HFFc6 (cell line): ENCODE measurements at regions not wholly inside any gene's neighbourhood (a gene's known extent, or its start where the extent isn't known, plus 50 kb on each side); places are given as distances from the start of the nearest gene placed in this dataset.

ENCODE experiments used
- DNase-seq: peaks from one replicate; pipeline ENCODE4 v3.0.0-alpha.2; 2018
- H3K27ac Mint-ChIP-seq: 2 replicates; pipeline ENCODE4 v1.8.0; 2020; ENCODE audit warnings: mild to moderate bottlenecking, mixed read lengths
- H3K27me3 Mint-ChIP-seq: 2 replicates; pipeline ENCODE4 v1.8.0; 2021; ENCODE audit warnings: mild to moderate bottlenecking, moderate library complexity, mixed read lengths; ENCODE audit not compliant: insufficient read depth
- H3K36me3 Mint-ChIP-seq: 2 replicates; pipeline ENCODE4 v1.8.0; 2021; ENCODE audit warnings: low read depth, mixed read lengths
- H3K4me1 Mint-ChIP-seq: 2 replicates; pipeline ENCODE4 v1.8.0; 2020; ENCODE audit warnings: low read depth, mixed read lengths
- H3K4me3 Mint-ChIP-seq: 2 replicates; pipeline ENCODE4 v1.8.0; 2020; ENCODE audit warnings: mild to moderate bottlenecking, moderate library complexity, mixed read lengths
- H3K9me3 Mint-ChIP-seq: 2 replicates; pipeline ENCODE4 v1.8.0; 2020; ENCODE audit warnings: mild to moderate bottlenecking, mixed read lengths
- TF ChIP-seq, protein P1 (sequence below): fragments of 200-600 bp; sonication (generic); IDR thresholded peaks from 2 replicates; pipeline ENCODE4 v1.5.0; 2021; ENCODE audit warnings: antibody characterized with exemption, mild to moderate bottlenecking

DNA sequence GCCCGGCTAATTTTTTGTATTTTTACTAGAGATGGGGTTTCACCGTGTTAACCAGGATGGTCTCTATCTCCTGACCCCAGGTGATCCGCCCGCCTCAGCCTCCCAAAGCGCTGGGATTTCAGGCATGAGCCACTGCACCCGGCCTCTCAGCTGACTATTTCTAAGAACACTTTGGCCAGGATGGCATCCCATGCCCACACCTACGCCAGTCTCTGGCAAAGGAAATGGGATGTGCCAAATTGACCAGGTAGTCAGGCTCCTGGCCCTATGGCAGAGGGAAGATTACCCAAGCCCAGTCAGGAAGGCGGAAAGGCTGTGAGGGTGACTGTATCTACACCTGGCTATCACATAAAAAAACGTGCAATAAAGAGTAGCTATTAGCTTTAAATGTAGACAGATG is 94.1 kb upstream of the DUSP5 start:
- no peak for DNase-seq
- no peaks in the 10 kb centered on the region; the same call in 1 of the 2 replicates for H3K27me3 Mint-ChIP-seq
- no peak overlapping the region for H3K27ac Mint-ChIP-seq
- peaks cover 68% of the 10 kb centered on the region for H3K4me1 Mint-ChIP-seq
- no peak overlapping the region for H3K4me3 Mint-ChIP-seq
- H3K9me3 Mint-ChIP-seq, result no peaks in the 10 kb centered on the region
- TF ChIP-seq, protein P1, sequence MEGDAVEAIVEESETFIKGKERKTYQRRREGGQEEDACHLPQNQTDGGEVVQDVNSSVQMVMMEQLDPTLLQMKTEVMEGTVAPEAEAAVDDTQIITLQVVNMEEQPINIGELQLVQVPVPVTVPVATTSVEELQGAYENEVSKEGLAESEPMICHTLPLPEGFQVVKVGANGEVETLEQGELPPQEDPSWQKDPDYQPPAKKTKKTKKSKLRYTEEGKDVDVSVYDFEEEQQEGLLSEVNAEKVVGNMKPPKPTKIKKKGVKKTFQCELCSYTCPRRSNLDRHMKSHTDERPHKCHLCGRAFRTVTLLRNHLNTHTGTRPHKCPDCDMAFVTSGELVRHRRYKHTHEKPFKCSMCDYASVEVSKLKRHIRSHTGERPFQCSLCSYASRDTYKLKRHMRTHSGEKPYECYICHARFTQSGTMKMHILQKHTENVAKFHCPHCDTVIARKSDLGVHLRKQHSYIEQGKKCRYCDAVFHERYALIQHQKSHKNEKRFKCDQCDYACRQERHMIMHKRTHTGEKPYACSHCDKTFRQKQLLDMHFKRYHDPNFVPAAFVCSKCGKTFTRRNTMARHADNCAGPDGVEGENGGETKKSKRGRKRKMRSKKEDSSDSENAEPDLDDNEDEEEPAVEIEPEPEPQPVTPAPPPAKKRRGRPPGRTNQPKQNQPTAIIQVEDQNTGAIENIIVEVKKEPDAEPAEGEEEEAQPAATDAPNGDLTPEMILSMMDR, result no peak
- no peaks in the 10 kb centered on the region for H3K36me3 Mint-ChIP-seq

DNA sequence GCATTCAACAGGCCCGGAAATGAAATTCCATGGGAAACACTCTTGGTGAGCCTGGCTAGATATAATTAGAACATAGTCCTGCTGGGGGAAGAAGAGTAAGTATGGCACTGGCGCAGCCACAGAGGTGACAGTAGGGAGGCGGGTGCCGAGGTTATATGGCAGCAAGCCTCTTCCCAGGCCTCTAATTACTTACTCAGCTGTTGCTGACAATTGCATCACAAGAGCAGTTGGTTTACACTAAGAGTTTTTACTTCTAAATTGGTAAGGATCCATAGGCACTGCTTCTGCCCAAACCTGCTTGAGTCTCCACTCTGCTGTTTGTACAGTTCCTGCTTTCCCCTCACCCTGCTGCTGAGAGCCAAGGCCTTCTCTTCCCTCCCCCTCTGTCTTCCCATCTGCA is 93.3 kb upstream of the DUSP5 start:
- Mint-ChIP-seq H3K27ac (no peak overlapping the region), H3K36me3 (no peaks in the 10 kb centered on the region), H3K4me1 (peaks cover 68% of the 10 kb centered on the region), H3K4me3 (no peak overlapping the region), H3K27me3 (no peaks in the 10 kb centered on the region), H3K9me3 (no peaks in the 10 kb centered on the region)
- TF ChIP-seq, protein P1, result no peak
- DNase-seq, result no peak

DNA sequence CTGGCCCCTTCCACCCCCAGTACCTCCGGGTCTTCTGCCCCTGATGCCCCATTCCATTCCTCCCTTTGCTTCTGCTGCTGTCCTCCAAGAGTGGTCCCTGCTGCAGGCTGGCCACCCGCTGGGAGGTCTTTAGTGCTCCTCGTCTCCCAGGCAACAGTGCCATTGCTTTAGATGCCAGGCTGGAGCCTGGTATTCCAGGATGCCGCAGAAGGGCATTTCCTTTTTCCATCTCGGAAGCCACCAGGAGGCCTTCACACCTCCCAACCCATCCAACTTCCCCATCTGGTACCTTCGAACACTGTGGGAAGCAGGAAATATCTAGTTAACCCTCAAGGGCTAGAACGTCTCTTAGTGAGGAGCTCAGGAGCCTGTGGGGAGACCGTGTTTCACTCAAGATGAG is 92.9 kb upstream of the DUSP5 start:
- H3K4me1 Mint-ChIP-seq, result peaks cover 68% of the 10 kb centered on the region
- H3K27ac Mint-ChIP-seq, result no peak overlapping the region
- no peak overlapping the region for H3K4me3 Mint-ChIP-seq
- no peak for DNase-seq
- no peaks in the 10 kb centered on the region for H3K9me3 Mint-ChIP-seq
- no peaks in the 10 kb centered on the region for H3K27me3 Mint-ChIP-seq
- TF ChIP-seq, protein P1, result no peak
- H3K36me3 Mint-ChIP-seq, result no peaks in the 10 kb centered on the region

DNA sequence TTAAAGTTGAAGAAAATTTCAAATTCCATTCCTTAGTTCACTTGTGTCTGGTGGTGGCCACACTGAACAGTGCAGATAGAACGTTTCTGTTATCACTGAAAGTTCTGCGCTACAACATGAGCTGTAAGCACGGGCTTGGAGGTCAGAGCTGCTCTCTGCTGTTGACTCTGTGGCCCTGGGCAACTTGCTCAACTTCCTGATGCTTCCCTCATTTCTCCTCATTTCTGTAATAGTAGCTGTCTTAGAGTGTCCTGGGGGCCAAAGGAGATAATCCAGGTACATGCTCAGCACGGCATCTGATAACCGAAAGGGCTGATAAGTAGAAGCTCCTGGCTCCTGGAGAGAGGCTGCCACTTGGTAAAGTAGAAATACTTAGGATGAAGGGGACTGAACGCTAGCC is 92.3 kb upstream of the DUSP5 start:
- H3K36me3 Mint-ChIP-seq, result no peaks in the 10 kb centered on the region
- DNase-seq, result no peak
- H3K9me3 Mint-ChIP-seq, result no peaks in the 10 kb centered on the region
- TF ChIP-seq, protein P1, result no peak
- no peak overlapping the region for H3K4me3 Mint-ChIP-seq
- no peak overlapping the region for H3K27ac Mint-ChIP-seq
- H3K4me1 Mint-ChIP-seq, result peaks cover 68% of the 10 kb centered on the region
- H3K27me3 Mint-ChIP-seq, result no peaks in the 10 kb centered on the region

DNA sequence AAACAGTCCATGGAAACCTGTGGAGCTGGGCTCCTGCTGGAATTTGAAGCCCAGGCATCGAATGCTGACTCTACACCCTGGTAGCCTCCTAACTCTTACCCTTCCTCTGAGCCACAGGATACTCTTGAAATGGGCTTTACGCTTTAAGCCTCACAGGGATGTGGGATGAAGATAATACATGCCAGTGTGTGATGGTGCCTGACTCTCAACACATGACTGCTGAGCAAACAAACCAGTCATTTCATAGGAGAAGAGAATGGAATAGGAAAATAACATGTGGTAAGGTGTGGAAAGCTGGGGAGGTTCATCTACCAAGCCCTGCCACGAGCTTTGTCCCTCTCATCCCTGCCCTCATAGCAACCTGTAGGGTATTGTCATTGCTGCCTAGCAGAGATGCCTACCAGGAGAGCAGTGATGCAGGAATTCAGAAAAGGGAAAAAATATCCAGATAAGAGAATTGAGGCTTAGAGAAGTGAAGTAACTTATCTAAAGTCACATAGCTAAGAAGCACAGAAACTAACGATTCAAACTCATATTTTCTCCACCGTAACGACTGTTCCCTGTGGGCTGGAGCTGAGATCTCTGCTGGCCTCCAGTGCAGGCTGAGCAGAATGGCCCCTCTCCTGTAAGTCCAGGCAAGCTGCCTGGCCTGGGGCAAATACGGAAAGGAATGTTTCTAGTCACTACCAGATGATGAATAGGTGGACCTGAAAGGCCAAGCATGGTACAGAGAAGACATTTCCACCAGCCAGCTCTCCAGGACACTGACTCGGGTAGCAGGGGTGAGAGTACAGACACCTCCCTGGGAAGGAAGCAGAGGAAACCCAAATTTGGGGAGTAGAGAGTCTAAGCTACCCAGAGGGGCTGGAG is 90.2 kb upstream of the DUSP5 start:
- DNase-seq, result peak; percentile 51
- TF ChIP-seq, protein P1, result no peak
- H3K4me3 Mint-ChIP-seq, result peak overlapping the region; percentile 29; the same call in 1 of the 2 replicates
- H3K4me1 Mint-ChIP-seq, result peaks cover 74% of the 10 kb centered on the region
- H3K9me3 Mint-ChIP-seq, result no peaks in the 10 kb centered on the region
- H3K27ac Mint-ChIP-seq, result peak overlapping the region; percentile 98
- H3K36me3 Mint-ChIP-seq, result no peaks in the 10 kb centered on the region
- H3K27me3 Mint-ChIP-seq, result no peaks in the 10 kb centered on the region
